GM12872 (cell line): ENCODE measurements at regions not wholly inside any gene's neighbourhood (a gene's known extent, or its start where the extent isn't known, plus 50 kb on each side); places are given as distances from the start of the nearest gene placed in this dataset.

Source experiments
- CTCF ChIP-seq: IDR thresholded peaks from 3 replicates; pipeline ENCODE4 v1.5.1; 2011; ENCODE audit warnings: low read depth, mild to moderate bottlenecking, low read length, moderate library complexity; ENCODE audit not compliant: insufficient read depth

GRCh38 chr6:84329077-84329476, 101.6 kb upstream of the CEP162 start:
- no peak for TF ChIP-seq CTCF

- TF ChIP-seq CTCF: no peak
These were observed 90.0 kb upstream of the CEP162 start for GRCh38 chr6:84317463-84317862.

- no peak for TF ChIP-seq CTCF
These were observed 87.0 kb upstream of the CEP162 start for GRCh38 chr6:84314377-84314898.

GRCh38 chr6:84309336-84309735, 81.9 kb upstream of the CEP162 start:
- TF ChIP-seq CTCF: no peak

GRCh38 chr6:84304881-84305280, 77.4 kb upstream of the CEP162 start:
- no peak for TF ChIP-seq CTCF

- TF ChIP-seq CTCF: peak; percentile 62
These were observed 57.1 kb upstream of the CEP162 start for GRCh38 chr6:84284428-84285049.

GRCh38 chr6:84282550-84282949, 55.1 kb upstream of the CEP162 start:
- TF ChIP-seq CTCF: no peak

GRCh38 chr6:84280639-84281038, 53.2 kb upstream of the CEP162 start:
- TF ChIP-seq CTCF: no peak
